Middle frontal gyrus (tissue), 1 donor: ENCODE measurements at regions not wholly inside any gene's neighbourhood (a gene's known extent, or its start where the extent isn't known, plus 50 kb on each side); places are given as distances from the start of the nearest gene placed in this dataset.
"Not testable (repeated sequence)": the region's sequence is repeated elsewhere in the genome, so short reads cannot be mapped to it uniquely, and the experiment has no call there.

Source experiments
- DNase-seq: peaks from one replicate; pipeline ENCODE4 v3.0.0-alpha.2; 2015; ENCODE audit warnings: low spot score; ENCODE audit errors: extremely low spot score

DNA sequence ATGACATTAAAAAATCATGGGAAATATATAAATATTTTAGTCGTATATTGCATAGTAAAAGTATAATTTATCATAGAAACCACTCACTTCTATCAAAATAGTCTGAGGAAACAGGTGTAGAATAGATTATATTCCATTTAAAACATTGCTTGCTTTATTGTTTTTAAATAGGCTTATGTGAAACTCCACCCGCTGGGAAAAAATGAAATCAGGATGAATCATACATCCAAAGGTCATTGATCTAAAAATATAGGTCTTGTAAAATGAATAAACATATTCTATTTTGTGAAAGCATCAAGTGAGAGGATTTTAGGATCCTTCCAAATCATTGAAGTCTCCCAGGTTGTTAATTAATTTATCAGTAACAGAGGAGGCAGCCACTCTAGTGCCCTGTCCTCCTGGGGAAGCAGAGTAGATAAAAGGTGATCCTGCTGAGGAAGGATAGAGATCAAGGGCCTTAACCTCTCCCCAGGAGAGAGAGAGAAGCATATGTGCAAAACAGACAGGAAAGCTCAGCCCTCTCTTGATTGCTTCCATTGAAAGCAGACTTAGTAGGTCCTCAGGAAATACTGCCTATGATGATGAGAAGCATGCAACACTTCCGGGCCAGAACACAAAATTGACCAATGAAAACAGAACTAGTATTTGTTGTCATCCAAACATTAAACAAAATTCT is 96.8 kb upstream of the MAP9 start:
- no peak for DNase-seq

DNA sequence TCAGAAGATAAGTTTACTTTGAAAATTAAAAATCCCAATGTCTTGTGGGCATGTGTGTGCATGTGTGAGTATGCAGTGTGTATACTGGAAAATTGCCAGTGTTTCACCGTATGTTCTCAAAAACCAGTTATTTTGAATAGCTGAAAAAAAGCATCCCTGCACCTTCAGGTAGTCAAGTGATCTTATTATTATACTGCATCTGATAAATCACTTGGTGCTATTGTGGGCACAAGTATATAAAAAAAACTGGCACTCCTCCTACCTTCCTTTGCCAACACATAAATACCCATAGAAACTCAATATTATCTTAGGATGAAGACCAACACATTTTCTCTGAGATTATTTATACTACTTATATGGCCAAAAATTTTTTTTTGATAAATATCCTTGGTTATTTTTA is 91.5 kb upstream of the MAP9 start:
- DNase-seq = no peak

DNA sequence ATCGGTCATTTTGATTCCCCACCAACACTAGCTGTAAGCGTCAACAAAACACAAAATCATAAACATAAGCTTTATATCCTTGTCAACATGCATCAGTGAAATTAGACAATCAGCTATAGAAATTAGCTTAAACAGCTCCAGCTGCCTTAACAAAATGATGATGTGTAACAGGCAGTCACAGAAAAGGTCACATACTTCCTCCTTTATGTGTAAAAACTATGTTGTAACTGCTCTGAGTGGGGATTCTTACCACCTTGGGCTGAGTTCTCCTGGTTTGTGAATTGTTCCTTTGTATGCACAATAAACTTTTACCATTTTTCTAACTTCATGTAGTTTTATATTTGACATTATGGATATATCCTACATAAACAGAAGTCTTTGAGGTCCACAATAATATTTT is 73.9 kb upstream of the MAP9 start:
- no peak for DNase-seq

DNA sequence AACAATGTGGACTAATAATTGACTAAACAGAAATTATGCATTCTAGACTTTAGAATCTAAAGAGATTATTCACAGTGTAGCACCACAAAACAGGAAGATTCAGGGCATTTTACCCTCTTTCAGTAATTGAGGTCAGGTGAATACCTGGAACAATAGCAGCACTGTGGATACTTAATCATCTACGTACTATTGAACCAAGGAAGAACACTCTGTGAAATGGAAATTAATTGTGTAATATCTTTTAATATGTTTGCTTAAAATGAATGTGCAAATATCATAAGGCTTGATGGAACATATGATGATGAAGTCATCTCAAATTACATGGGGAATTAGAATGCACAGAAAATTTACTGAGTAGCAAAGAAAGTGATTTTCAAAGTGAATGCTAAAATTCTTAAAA is 68.5 kb upstream of the MAP9 start:
- DNase-seq = no peak

DNA sequence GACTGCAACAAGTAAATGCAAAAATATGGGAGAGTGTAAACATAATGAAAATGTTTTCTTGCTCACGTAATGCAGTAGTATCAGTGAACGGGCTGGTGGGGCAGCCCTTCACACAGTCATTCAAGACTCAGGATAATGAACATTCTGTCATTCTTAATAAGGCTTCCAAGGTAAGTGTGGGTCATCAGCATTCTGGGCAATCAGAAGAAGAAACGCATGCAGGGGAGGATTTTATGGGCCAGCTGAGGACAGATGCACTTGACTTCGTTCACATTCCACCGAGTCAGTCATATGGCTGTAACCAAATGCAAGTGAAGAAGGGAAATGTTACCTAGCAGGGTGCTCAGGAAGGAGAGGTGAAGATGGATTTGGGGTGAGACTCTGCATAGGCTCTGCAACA is 68.0 kb upstream of the MAP9 start:
- DNase-seq = no peak

DNA sequence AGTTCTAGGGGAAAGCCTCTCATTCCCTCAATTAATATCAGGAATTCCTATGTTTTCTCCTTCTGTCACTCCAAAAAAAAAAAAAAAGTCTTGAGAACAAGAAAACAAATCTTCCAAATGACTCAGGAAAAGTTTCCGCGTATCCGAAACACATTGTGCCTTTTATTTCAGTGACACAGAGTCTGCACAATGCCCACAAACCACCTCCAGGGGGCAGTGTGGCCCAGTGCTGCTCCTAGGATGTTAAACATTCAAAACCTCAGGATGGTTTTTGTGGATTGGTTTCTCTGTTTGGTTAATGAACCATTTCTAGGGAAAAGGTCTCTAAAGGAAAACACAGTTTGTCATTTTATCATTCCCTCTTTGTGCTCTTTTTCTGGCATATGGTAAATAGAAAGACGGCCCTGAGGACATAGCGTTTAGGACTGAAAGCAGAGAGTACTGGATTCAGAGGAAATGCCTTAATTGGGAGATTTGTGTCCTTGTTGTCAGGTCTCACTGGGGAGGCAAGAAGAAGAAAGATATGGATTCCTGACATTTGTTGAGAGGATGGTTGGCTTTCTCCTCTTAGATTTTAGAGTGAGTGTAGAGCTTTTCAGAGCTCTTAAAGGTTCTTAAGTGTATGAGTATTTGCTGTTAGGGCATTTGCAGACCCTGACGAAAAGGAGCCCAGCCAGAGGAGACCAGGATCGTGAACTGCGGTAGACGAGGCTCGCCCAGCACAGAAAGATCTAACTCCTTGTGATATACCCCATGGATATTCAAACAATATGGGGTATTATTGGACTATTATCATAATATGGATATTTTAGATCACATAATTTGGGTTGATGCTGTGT is 65.7 kb upstream of the MAP9 start:
- peak; percentile 73 for DNase-seq

DNA sequence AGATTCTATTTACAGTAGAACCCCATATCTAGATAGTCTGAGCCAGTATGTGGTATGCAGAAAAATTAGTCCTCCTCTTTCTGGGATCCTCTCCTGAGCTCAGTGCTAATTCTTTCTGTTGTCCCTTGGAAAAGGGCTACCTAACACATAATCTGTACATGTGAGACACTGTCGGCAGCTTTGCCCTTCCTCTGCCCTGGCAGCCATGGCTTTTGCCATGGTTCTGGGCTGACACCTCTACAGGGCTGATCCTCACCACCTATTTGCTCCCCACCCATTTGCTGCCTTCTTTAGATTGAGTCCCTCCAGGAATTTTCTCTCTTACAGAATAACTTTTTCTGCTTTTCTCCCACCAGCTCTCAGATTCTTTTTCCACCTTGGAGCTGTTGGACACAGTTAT is 64.7 kb upstream of the MAP9 start:
- no peak for DNase-seq

DNA sequence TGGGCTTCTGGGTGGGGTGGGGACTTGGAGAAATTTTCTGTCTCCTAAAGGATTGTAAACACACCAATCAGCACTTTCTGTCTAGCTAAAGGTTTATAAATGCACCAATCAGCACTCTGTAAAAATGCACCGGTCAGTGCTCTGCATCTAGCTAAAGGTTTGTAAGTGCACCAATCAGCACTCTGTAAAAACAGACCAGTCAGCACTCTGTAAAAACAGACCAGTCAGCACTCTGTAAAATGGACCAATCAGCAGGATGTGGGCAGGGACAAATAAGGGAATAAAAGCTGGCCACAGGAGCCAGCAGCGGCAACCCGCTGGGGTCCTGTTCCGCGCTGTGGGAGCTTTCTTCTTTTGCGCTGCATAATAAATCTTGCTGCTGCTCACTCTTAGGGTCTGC is 63.0 kb upstream of the MAP9 start:
- not testable (repeated sequence) for DNase-seq

DNA sequence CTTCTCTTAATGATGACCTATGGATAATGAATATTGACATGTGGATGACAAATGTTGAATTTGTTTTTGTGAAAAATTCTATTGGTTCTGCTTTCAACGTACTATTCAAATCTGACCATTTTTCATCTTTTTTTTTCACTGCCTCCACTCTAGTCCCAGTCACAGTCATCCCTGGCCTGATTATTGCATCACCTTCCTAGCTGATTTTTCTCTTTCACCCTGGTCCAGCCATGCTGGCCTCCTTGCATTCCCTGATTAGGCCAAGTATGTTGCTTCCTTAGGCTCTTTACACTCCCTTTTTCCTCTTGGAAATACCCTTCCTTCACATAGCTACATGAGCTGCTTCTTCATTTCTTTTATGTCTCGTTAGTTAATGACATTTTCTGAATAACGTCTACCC is 58.1 kb upstream of the MAP9 start:
- DNase-seq = no peak

DNA sequence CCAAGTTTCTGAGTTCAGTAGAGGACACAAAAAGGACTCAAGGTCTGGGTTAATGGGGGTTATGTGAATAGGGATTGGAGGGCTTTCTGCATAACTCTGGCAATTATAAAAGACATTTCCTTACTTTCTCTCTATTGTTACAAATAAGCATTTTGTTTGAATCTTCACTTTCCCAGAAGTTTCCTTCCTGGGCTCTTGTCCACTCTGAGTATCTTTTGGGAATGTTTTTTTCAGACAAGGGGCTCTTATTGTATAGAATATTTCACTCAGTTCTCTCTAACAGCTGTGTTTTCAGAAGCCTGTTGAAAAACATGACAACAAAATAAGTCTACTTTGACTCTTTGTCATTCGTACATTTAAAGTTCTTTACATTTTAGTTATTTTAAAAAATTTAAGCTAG is 57.6 kb upstream of the MAP9 start:
- no peak for DNase-seq

DNA sequence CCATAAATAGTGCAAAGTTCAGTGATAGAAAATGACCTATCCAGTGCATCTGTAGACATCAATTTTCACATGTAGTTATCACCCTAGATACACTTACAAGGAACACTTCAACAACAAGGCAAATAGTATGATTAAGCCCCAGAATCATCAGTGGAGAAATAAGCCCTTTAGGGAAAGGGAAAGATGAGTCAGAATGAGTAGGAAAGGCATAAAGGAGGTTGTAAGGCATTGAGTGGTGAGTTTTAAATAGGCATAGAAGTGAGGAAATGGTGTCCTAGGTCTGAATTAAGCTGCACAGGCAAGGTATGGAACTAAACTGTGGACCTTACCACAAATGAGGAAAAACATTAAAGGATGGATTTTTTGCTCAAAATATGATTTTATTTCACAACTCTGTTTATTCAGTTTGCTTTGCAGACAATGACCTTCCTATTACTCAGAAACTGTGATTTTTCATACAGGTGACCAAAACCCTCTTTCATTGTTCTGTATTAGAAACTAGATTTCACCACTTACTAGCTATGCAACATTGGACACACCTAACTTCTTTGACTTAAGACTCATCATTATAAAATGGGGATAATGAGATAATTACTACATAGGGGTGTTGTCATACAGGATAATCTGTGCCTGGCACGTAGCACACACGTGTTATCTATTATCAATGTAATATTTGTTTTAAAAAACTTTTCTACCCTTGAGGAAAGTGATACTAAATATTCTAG is 57.0 kb upstream of the MAP9 start:
- no peak for DNase-seq

DNA sequence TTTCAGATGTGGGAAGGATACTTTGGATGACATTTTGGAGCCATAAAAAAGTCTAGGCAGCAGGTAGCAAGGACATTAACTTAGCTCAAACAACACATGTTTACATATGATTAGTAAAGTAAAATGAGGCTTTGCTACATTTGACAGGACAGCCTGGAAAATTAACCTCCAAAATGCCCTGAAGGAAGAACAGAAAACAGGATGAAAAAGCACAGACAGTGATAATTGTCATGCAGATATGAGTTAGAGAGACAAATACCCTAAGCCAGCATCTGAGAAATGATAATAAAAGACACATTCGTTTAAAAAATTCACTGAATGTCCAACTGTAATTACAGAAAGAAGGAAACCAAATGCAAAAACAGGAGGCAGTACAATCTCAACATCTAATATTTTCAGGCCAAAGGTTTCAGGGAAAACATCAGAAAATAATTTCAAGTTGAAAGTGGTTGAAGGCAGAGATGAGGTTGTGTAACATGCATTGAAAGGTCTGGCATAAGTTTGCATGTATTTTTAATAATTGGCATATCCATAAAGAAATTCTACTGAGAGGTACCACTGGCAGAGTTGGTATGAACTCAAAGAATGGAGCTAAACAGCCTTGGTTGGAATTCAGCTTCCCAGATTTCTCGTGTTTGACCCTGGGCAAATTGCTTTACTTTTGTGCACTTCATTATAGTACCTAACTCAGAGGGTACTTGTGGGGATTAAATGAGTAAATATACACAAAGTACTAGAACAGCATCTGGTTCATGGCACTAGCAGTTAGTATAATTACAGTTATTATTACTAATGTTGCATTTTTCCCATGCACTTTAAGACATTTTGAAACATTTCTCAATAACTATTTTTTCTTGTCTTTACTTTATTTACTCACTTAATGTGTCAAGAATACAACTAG is 54.4 kb upstream of the MAP9 start:
- no peak for DNase-seq

DNA sequence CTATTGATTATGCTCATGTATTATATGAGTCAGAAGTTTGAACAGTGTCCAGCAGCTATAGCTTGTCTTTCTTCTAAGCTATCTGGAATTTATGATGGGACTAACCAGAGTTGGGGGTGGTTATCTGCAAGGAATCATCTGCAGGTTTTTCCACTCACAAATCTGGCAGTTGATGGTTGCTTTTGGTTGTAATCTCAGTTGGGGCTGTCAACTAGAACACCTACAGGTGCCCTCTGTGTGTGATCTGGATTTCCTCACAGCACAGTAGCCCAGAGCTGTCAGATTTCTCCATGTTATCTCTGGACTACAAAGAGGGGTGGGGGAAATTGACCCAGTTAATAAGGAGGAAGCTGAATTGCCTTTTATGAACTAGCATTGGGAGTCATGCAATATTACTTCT is 51.4 kb upstream of the MAP9 start:
- DNase-seq = no peak

DNA sequence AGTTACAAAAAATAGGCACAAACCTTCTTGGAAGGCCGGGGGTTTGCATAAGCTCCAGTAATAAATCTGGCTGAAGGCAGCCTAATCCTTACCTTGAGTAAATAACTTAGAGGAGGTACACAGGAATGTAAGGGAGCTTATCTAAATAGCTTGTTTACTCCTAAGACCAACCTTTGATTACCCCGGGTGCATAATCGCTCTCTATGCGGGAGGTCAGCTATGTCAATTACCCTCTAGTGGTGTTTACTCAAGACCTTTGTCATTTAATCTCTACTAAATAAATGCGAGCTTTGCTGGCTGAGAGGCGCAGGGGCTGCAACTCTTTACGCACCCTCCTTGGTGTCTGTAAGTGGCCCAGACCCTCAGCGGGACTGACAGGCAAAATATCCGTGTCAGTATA is 50.2 kb upstream of the MAP9 start:
- DNase-seq = no peak
